Mesothelial cell of epicardium (in vitro differentiated cells): ENCODE measurements at regions not wholly inside any gene's neighbourhood (a gene's known extent, or its start where the extent isn't known, plus 50 kb on each side); places are given as distances from the start of the nearest gene placed in this dataset.

Source experiments
- DNase-seq, 2 experiments: peaks; one replicate each; pipeline ENCODE4 v3.0.0; 2021; ENCODE audit warnings: low spot score in 2 of 2; ENCODE audit not compliant: unreplicated experiment in 2 of 2
- H3K27ac Mint-ChIP-seq: 2 replicates; pipeline ENCODE4 v1.8.0; 2021; ENCODE audit warnings: mixed read lengths
- H3K27me3 Mint-ChIP-seq: 2 replicates; pipeline ENCODE4 v1.8.0; 2021; ENCODE audit warnings: low read depth, mixed read lengths
- H3K36me3 Mint-ChIP-seq: 2 replicates; pipeline ENCODE4 v1.8.0; 2021; ENCODE audit warnings: mixed read lengths
- H3K4me1 Mint-ChIP-seq: 2 replicates; pipeline ENCODE4 v1.8.0; 2021; ENCODE audit warnings: mixed read lengths
- H3K4me3 Mint-ChIP-seq: 2 replicates; pipeline ENCODE4 v1.8.0; 2021; ENCODE audit warnings: mild to moderate bottlenecking, moderate library complexity, mixed read lengths
- H3K9me3 Mint-ChIP-seq: 2 replicates; pipeline ENCODE4 v1.8.0; 2021; ENCODE audit warnings: mixed read lengths
- CTCF ChIP-seq: fragments of 200-600 bp; sonication (generic); IDR thresholded peaks from one replicate; pipeline ENCODE4 v1.5.0; 2021; ENCODE audit warnings: antibody characterized with exemption; ENCODE audit not compliant: unreplicated experiment

DNA sequence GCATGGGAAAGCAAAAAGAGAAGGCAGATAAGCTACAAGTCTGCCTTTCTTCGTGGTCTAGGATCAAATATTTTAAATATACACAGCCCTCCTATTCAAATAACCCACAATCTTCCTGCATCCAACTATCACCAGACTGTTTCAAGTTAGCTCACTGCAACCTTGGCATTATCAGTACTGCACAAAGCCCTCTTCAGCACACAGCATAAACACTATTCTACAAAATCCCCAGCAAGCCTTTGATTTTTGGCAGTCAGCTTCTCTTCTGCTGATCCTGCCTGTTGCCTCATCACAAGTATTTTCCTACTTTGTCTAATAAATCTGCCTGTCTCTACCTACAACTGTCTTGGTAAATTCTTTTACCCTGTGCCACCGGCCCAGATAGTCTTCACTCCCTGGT is 142.9 kb downstream of the COX7C start:
- Mint-ChIP-seq H3K27ac (no peak overlapping the region), H3K27me3 (no peaks in the 10 kb centered on the region), H3K36me3 (no peaks in the 10 kb centered on the region), H3K9me3 (peaks cover 5% of the 10 kb centered on the region), H3K4me1 (peaks cover 16% of the 10 kb centered on the region), H3K4me3 (no peak overlapping the region)
- TF ChIP-seq CTCF, result no peak
- no peak for DNase-seq

DNA sequence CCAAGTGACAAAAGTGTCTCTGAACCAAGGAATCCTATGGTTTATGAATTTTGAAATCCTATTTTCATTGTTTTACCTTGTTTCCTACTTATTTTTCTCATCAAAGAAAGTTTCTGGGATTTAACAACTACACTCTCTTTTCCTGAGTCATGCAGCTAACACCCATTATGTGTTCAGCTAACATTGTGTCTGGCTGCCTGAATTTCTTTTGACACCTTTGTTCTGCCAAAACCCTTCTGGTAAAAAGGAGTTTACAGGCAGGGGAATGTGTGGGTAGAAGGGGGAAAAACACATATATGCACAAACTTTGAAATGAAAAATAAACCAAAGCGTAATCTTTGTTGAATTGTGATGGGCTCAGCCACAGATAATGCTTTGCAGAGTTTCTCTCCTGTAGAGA is 146.2 kb downstream of the COX7C start:
- H3K36me3 Mint-ChIP-seq, result peaks cover under 1% of the 10 kb centered on the region
- H3K4me1 Mint-ChIP-seq, result peaks cover 16% of the 10 kb centered on the region
- H3K27me3 Mint-ChIP-seq, result no peaks in the 10 kb centered on the region
- no peak overlapping the region for H3K27ac Mint-ChIP-seq
- H3K4me3 Mint-ChIP-seq, result no peak overlapping the region
- peaks cover 16% of the 10 kb centered on the region for H3K9me3 Mint-ChIP-seq
- no peak for DNase-seq
- TF ChIP-seq CTCF, result no peak

DNA sequence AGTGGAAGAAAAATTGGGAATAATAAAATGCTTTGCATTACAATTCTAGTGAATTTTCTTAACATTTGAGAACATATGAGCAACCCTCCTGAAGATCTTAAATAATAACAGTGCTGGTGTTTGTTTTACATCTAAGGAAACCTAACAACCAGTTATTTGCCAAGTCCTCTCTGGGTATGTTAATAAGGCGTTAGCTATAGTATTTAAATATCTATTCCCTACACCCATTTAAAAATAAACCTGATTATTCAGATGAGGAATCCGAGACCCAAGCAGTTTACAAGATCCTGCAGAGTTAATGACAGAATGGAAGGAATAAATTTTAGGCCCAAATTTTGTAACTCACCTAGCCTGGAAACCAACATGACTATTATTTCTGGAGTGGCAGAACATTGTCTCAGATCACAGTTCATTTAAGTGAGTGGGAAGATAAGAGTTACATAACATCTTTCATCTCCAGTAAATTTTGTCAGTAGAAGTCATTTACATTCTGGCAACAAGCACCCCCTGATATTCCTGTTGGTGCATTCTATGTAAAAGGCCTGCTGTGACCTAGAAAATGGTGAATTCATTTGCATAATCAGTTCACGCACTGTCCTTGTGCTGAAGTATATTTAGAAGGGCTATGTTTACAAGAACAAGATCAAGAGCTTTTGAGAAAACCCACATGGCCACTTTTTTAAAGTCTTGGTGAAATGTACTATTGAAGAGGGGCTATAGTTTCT is 148.2 kb downstream of the COX7C start:
- H3K9me3 Mint-ChIP-seq, result peaks cover 25% of the 10 kb centered on the region
- no peak overlapping the region for H3K27ac Mint-ChIP-seq

DNA sequence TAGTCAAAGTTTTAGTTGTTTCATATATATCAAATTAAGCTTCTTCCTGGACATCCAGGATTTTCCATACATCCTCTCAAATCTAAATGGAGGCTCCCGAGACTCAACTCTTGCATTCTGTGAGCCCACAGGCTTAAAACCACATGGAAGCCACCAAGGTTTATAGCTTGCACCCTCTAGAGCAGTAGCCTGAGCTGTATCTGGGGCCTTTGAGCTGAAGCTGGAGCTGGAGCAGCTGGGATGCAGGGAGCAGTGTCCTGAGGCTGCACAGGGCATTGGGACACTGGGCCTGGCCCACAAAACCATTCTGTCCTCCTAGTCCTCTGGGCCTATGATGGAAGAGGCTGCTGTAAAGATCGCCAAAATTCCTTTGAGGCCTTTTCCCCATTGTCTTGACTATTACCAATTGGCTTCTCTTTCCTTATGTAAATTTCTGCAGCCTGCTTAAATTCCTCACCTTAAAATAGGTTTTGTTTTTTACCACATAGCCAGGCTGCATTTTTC is 151.0 kb downstream of the COX7C start:
- no peak for TF ChIP-seq CTCF

More for the DNA sequence above, 148.2 kb downstream of the COX7C start:
- Mint-ChIP-seq H3K36me3 (peaks cover 8% of the 10 kb centered on the region), H3K4me3 (no peak overlapping the region), H3K4me1 (peaks cover 16% of the 10 kb centered on the region), H3K27me3 (no peaks in the 10 kb centered on the region)
- no peak for DNase-seq
- no peak for TF ChIP-seq CTCF

DNA sequence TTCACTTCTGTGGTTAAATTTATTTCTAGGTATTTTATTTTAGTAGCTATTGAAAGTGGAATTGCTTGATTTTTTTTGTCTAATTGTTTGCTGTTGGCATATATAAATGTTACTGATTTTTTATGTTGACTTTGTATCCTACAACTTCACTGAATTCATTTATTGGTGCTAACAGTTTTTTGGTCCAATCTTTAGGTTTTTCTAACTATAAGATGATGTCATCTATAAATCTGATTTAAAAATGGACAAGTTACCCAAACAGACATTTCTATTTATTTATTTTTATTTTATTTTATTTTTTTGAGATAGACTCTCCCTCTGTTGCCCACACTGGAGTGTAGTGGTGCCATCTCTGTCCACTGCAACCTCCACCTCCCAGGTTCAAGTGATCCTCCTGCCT is 162.3 kb downstream of the COX7C start:
- H3K9me3 Mint-ChIP-seq, result peaks cover 21% of the 10 kb centered on the region
- H3K27ac Mint-ChIP-seq, result no peak overlapping the region
- no peaks in the 10 kb centered on the region for H3K27me3 Mint-ChIP-seq
- no peaks in the 10 kb centered on the region for H3K4me1 Mint-ChIP-seq
- DNase-seq, result no peak
- no peak for TF ChIP-seq CTCF
- no peaks in the 10 kb centered on the region for H3K36me3 Mint-ChIP-seq
- H3K4me3 Mint-ChIP-seq, result no peak overlapping the region

More for the DNA sequence above, 151.0 kb downstream of the COX7C start:
- no peak overlapping the region for H3K4me3 Mint-ChIP-seq
- peaks cover 8% of the 10 kb centered on the region for H3K4me1 Mint-ChIP-seq
- H3K36me3 Mint-ChIP-seq, result peaks cover 8% of the 10 kb centered on the region
- no peaks in the 10 kb centered on the region for H3K27me3 Mint-ChIP-seq
- DNase-seq, result no peak
- no peak overlapping the region for H3K27ac Mint-ChIP-seq
- H3K9me3 Mint-ChIP-seq, result peaks cover 45% of the 10 kb centered on the region
